ENCODE measurements at regions not wholly inside any gene's neighbourhood (a gene's known extent, or its start where the extent isn't known, plus 50 kb on each side); places are given as distances from the start of the nearest gene placed in this dataset.

DNA sequence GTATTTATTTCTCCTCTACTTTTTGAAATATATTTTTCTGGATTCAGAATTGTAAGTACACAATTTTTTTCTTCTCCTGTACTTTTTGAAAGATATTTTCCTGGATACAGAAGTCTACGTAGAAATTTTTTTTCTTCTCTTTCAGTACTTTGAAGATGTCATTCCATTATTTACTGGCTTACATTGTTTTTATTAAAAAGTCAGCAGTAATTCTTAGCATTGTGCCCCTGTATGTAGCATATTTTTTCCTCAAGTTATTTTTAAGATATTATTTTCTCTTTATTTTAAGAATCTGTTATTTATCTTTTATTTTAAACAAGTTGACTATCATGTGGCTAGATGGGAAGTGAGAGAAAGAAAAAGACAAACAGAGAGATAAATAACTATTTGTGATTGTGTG, 119.0 kb upstream of the NPSR1 start:
- TF ChIP-seq, protein P1, sequence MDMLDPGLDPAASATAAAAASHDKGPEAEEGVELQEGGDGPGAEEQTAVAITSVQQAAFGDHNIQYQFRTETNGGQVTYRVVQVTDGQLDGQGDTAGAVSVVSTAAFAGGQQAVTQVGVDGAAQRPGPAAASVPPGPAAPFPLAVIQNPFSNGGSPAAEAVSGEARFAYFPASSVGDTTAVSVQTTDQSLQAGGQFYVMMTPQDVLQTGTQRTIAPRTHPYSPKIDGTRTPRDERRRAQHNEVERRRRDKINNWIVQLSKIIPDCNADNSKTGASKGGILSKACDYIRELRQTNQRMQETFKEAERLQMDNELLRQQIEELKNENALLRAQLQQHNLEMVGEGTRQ (IDR thresholded peaks at IDR 0.05; ENCODE audit: low read length): no peak
- no peak for TF ChIP-seq JUND (IDR thresholded peaks at IDR 0.05; ENCODE audit: low read length)
- no peak for TF ChIP-seq CREB1 (IDR thresholded peaks at IDR 0.05)
- no peak for TF ChIP-seq POLR2AphosphoS5 (IDR thresholded peaks at IDR 0.05; ENCODE audit: low read depth, low read length)
- TF ChIP-seq NRF1 (IDR thresholded peaks at IDR 0.05; ENCODE audit: low read depth, low read length): no peak
- TF ChIP-seq, protein P2, sequence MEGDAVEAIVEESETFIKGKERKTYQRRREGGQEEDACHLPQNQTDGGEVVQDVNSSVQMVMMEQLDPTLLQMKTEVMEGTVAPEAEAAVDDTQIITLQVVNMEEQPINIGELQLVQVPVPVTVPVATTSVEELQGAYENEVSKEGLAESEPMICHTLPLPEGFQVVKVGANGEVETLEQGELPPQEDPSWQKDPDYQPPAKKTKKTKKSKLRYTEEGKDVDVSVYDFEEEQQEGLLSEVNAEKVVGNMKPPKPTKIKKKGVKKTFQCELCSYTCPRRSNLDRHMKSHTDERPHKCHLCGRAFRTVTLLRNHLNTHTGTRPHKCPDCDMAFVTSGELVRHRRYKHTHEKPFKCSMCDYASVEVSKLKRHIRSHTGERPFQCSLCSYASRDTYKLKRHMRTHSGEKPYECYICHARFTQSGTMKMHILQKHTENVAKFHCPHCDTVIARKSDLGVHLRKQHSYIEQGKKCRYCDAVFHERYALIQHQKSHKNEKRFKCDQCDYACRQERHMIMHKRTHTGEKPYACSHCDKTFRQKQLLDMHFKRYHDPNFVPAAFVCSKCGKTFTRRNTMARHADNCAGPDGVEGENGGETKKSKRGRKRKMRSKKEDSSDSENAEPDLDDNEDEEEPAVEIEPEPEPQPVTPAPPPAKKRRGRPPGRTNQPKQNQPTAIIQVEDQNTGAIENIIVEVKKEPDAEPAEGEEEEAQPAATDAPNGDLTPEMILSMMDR (IDR thresholded peaks at IDR 0.05; ENCODE audit: control extremely low read depth in 1 of 3, insufficient read depth in 1 of 3, low read depth in 1 of 3, low read length in 3 of 3): no peak

Measured in H1 (cell line).